ENCODE measurements at regions not wholly inside any gene's neighbourhood (a gene's known extent, or its start where the extent isn't known, plus 50 kb on each side); places are given as distances from the start of the nearest gene placed in this dataset.

DNA sequence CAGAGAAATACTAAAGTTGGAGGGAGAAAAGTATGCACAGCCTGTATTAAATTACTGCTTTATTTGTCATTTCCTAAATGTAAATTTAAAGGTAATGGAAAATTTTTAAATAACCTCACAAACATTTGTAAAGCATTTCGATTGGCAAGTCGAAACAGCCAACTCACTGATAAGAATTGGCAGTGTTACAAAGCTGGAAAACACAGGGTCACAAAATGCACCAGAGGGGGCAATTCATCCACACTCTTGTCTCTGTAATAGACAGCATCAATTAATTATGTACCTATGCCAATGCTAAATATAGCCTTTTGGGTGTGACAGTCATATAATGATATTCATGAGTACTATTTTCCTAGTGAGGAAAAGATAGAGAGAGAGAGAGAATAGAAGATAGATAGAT lies 140.6 kb upstream of the PRLR start:
- Histone ChIP-seq H3K79me2 (ENCODE audit: control insufficient read depth, insufficient read depth, low read length, poor library complexity) (no peaks in the 10 kb centered on the region), H3K9me3 (ENCODE audit: insufficient read depth, low read depth, low read length) (no peaks in the 10 kb centered on the region), H3K27me3 (ENCODE audit: insufficient read depth, low read length) (no peaks in the 10 kb centered on the region), H4K8ac (ENCODE audit: low read depth, low read length) (no peak overlapping the region), H3K4me2 (ENCODE audit: low read length) (no peak overlapping the region), H2AK5ac (ENCODE audit: low read length) (no peak overlapping the region), H3K14ac (ENCODE audit: low read length) (no peak overlapping the region), H4K12ac (ENCODE audit: low read depth, low read length) (no peak overlapping the region), H3K9ac (ENCODE audit: low read length) (no peak overlapping the region), H3K36me3 (ENCODE audit: control insufficient read depth in 1 of 2, insufficient read depth in 2 of 2, low read length in 2 of 2) (no peaks in the 10 kb centered on the region), H2BK5ac (ENCODE audit: low read depth, low read length, poor library complexity) (no peak overlapping the region), H3K4me1 (ENCODE audit: control insufficient read depth in 1 of 2, insufficient read depth in 2 of 2, low read length in 2 of 2) (peaks cover 2 to 5% of the 10 kb centered on the region in 2 experiments), H2BK120ac (ENCODE audit: insufficient read depth, low read length, poor library complexity) (no peak overlapping the region), H2AFZ (ENCODE audit: insufficient read depth, low read length, poor library complexity) (no peak overlapping the region), H3K4me3 (ENCODE audit: low read depth, low read length) (no peak overlapping the region), H3K27ac (ENCODE audit: low read depth, low read length) (no peak overlapping the region), H3K79me1 (ENCODE audit: low read length) (no peaks in the 10 kb centered on the region), H2BK12ac (ENCODE audit: low read length) (no peak overlapping the region), H4K91ac (ENCODE audit: low read depth, low read length) (no peak overlapping the region), H3K23ac (ENCODE audit: low read length) (no peak overlapping the region), H3K18ac (ENCODE audit: low read length) (no peak overlapping the region), H3K4ac (ENCODE audit: low read depth, low read length) (no peak overlapping the region)
- no peak for DNase-seq
- WGBS (ENCODE audit: extremely low coverage, insufficient coverage, insufficient read length): no CpG with 5 or more reads among the region's 2 CpGs

DNA sequence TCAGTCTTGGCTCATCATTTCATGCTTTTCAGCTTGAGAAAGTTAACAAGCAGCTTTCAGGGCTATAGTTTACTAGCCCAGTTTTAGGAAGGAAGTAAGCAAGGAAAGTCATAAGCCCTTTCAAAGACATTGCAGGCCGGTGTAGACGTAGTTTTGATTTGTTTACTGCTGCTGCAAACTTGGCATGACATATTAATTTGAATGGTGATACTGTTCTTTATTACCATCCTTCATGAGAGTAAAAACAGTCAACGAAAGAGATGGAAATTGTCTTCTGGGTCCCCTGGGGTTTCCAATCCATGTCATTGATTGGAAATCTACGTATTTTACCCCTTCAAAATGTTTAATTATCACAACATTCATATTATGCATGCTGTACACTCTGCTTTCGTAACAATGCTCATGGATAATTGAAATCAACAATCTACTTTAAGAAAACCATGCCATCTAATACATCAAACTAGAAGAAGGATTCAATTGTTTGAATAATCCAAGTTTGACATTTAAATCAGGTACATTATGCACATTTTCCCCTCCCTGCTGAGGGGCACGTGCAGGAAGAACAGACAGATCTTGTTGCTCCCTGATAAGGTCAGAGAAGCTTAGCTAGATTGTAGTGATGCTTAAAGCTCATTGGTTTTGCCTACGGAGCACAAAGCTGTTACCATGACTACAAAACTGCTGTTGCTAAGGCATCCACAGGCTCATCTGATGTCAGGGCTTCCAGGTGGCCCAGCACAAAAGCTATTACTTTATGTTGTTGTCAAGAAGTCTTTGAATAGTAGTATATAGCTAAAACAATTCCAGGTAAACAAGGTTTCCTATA lies 139.9 kb upstream of the PRLR start:
- Histone ChIP-seq H2BK12ac (ENCODE audit: low read length) (no peak overlapping the region), H3K9me3 (ENCODE audit: insufficient read depth, low read depth, low read length) (no peaks in the 10 kb centered on the region), H3K4ac (ENCODE audit: low read depth, low read length) (no peak overlapping the region), H4K12ac (ENCODE audit: low read depth, low read length) (no peak overlapping the region), H3K18ac (ENCODE audit: low read length) (no peak overlapping the region), H3K27me3 (ENCODE audit: insufficient read depth, low read length) (no peaks in the 10 kb centered on the region), H2AK5ac (ENCODE audit: low read length) (no peak overlapping the region), H3K36me3 (ENCODE audit: control insufficient read depth in 1 of 2, insufficient read depth in 2 of 2, low read length in 2 of 2) (no peaks in the 10 kb centered on the region), H4K91ac (ENCODE audit: low read depth, low read length) (no peak overlapping the region), H3K79me1 (ENCODE audit: low read length) (no peaks in the 10 kb centered on the region), H3K79me2 (ENCODE audit: control insufficient read depth, insufficient read depth, low read length, poor library complexity) (no peaks in the 10 kb centered on the region), H2BK5ac (ENCODE audit: low read depth, low read length, poor library complexity) (no peak overlapping the region), H3K27ac (ENCODE audit: low read depth, low read length) (no peak overlapping the region), H3K9ac (ENCODE audit: low read length) (no peak overlapping the region), H3K23ac (ENCODE audit: low read length) (no peak overlapping the region), H2BK120ac (ENCODE audit: insufficient read depth, low read length, poor library complexity) (no peak overlapping the region), H3K4me3 (ENCODE audit: low read depth, low read length) (no peak overlapping the region), H2AFZ (ENCODE audit: insufficient read depth, low read length, poor library complexity) (no peak overlapping the region), H3K14ac (ENCODE audit: low read length) (no peak overlapping the region), H4K8ac (ENCODE audit: low read depth, low read length) (no peak overlapping the region), H3K4me1 (ENCODE audit: control insufficient read depth in 1 of 2, insufficient read depth in 2 of 2, low read length in 2 of 2) (peaks cover 2 to 5% of the 10 kb centered on the region in 2 experiments), H3K4me2 (ENCODE audit: low read length) (no peak overlapping the region)
- DNase-seq: peak; percentile 18 to 76
- no CpG with 5 or more reads among the region's 7 CpGs for WGBS (ENCODE audit: extremely low coverage, insufficient coverage, insufficient read length)

DNA sequence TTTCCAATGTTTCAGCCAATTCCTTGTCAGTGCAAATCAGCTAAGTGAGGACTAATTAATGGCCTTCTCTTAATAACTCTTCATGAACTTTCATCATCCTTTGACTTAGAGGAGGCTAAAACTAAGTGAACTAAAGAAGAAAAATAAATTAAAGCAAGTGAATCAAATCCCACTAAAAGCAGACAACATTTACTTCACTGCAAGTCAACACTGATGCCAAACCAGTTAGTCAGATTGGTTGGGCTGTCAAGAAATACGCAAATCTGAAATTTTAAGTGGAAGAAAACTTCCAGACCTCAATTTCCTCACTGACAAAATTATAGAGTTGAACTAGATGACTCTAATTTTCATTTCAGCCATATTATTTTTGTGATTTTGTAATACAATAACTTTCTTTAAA lies 137.2 kb upstream of the PRLR start:
- Histone ChIP-seq H3K9ac (ENCODE audit: low read length) (no peak overlapping the region), H2AFZ (ENCODE audit: insufficient read depth, low read length, poor library complexity) (no peak overlapping the region), H3K14ac (ENCODE audit: low read length) (no peak overlapping the region), H3K23ac (ENCODE audit: low read length) (no peak overlapping the region), H4K8ac (ENCODE audit: low read depth, low read length) (no peak overlapping the region), H4K12ac (ENCODE audit: low read depth, low read length) (no peak overlapping the region), H3K27ac (ENCODE audit: low read depth, low read length) (no peak overlapping the region), H3K4me3 (ENCODE audit: low read depth, low read length) (no peak overlapping the region), H3K79me2 (ENCODE audit: control insufficient read depth, insufficient read depth, low read length, poor library complexity) (no peaks in the 10 kb centered on the region), H3K4ac (ENCODE audit: low read depth, low read length) (no peak overlapping the region), H3K79me1 (ENCODE audit: low read length) (no peaks in the 10 kb centered on the region), H2AK5ac (ENCODE audit: low read length) (no peak overlapping the region), H3K4me2 (ENCODE audit: low read length) (no peak overlapping the region), H4K91ac (ENCODE audit: low read depth, low read length) (no peak overlapping the region), H3K4me1 (ENCODE audit: control insufficient read depth in 1 of 2, insufficient read depth in 2 of 2, low read length in 2 of 2) (peaks cover 0 to 2% of the 10 kb centered on the region in 2 experiments), H3K36me3 (ENCODE audit: control insufficient read depth in 1 of 2, insufficient read depth in 2 of 2, low read length in 2 of 2) (no peaks in the 10 kb centered on the region), H3K27me3 (ENCODE audit: insufficient read depth, low read length) (no peaks in the 10 kb centered on the region), H3K9me3 (ENCODE audit: insufficient read depth, low read depth, low read length) (no peaks in the 10 kb centered on the region), H2BK5ac (ENCODE audit: low read depth, low read length, poor library complexity) (no peak overlapping the region), H2BK12ac (ENCODE audit: low read length) (no peak overlapping the region), H2BK120ac (ENCODE audit: insufficient read depth, low read length, poor library complexity) (no peak overlapping the region), H3K18ac (ENCODE audit: low read length) (no peak overlapping the region)
- WGBS (ENCODE audit: extremely low coverage, insufficient coverage, insufficient read length): no CpG with 5 or more reads among the region's 1 CpG
- DNase-seq: no peak

DNA sequence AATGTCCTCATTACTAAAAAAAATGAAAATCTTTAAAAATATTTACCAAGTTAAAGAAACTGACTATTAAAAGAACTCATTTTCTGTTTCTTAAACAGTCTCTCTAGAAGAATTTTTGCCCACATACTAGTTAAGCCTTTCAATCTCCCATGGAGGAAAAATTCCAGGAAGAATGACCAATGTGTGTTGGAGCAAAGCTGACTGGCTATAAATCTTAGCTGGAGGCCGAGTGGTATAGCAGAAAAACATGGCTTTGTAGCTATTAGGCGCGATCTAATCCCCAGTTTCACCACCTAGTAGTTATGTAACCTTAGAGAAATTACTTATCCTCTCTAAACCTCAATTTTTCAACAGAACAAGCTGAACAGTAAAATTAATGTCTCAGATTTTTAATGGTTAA lies 135.5 kb upstream of the PRLR start:
- no peak overlapping the region for H3K18ac ChIP-seq (ENCODE audit: low read length)
- no peak overlapping the region for H2AK5ac ChIP-seq (ENCODE audit: low read length)
- no peak overlapping the region for H4K91ac ChIP-seq (ENCODE audit: low read depth, low read length)
- no CpG with 5 or more reads among the region's 3 CpGs for WGBS (ENCODE audit: extremely low coverage, insufficient coverage, insufficient read length)
- no peaks in the 10 kb centered on the region for H3K4me1 ChIP-seq (ENCODE audit: control insufficient read depth in 1 of 2, insufficient read depth in 2 of 2, low read length in 2 of 2)
- H2BK12ac ChIP-seq (ENCODE audit: low read length): no peak overlapping the region
- H3K36me3 ChIP-seq (ENCODE audit: control insufficient read depth in 1 of 2, insufficient read depth in 2 of 2, low read length in 2 of 2): no peaks in the 10 kb centered on the region
- H3K79me2 ChIP-seq (ENCODE audit: control insufficient read depth, insufficient read depth, low read length, poor library complexity): no peaks in the 10 kb centered on the region
- H3K4me3 ChIP-seq (ENCODE audit: low read depth, low read length): no peak overlapping the region
- no peaks in the 10 kb centered on the region for H3K79me1 ChIP-seq (ENCODE audit: low read length)
- no peak overlapping the region for H2BK5ac ChIP-seq (ENCODE audit: low read depth, low read length, poor library complexity)
- no peak overlapping the region for H2BK120ac ChIP-seq (ENCODE audit: insufficient read depth, low read length, poor library complexity)
- H3K27me3 ChIP-seq (ENCODE audit: insufficient read depth, low read length): no peaks in the 10 kb centered on the region
- no peak overlapping the region for H2AFZ ChIP-seq (ENCODE audit: insufficient read depth, low read length, poor library complexity)
- H3K14ac ChIP-seq (ENCODE audit: low read length): no peak overlapping the region
- no peak overlapping the region for H3K4ac ChIP-seq (ENCODE audit: low read depth, low read length)
- no peak overlapping the region for H3K9ac ChIP-seq (ENCODE audit: low read length)
- no peak overlapping the region for H3K23ac ChIP-seq (ENCODE audit: low read length)
- H3K4me2 ChIP-seq (ENCODE audit: low read length): no peak overlapping the region
- no peak for DNase-seq
- no peaks in the 10 kb centered on the region for H3K9me3 ChIP-seq (ENCODE audit: insufficient read depth, low read depth, low read length)
- no peak overlapping the region for H4K8ac ChIP-seq (ENCODE audit: low read depth, low read length)
- no peak overlapping the region for H4K12ac ChIP-seq (ENCODE audit: low read depth, low read length)
- no peak overlapping the region for H3K27ac ChIP-seq (ENCODE audit: low read depth, low read length)

Measured in trophoblast cell (in vitro differentiated cells and primary cell).